ENCODE measurements at regions not wholly inside any gene's neighbourhood (a gene's known extent, or its start where the extent isn't known, plus 50 kb on each side); places are given as distances from the start of the nearest gene placed in this dataset.
"Not testable (repeated sequence)": the region's sequence is repeated elsewhere in the genome, so short reads cannot be mapped to it uniquely, and the experiment has no call there.

DNA sequence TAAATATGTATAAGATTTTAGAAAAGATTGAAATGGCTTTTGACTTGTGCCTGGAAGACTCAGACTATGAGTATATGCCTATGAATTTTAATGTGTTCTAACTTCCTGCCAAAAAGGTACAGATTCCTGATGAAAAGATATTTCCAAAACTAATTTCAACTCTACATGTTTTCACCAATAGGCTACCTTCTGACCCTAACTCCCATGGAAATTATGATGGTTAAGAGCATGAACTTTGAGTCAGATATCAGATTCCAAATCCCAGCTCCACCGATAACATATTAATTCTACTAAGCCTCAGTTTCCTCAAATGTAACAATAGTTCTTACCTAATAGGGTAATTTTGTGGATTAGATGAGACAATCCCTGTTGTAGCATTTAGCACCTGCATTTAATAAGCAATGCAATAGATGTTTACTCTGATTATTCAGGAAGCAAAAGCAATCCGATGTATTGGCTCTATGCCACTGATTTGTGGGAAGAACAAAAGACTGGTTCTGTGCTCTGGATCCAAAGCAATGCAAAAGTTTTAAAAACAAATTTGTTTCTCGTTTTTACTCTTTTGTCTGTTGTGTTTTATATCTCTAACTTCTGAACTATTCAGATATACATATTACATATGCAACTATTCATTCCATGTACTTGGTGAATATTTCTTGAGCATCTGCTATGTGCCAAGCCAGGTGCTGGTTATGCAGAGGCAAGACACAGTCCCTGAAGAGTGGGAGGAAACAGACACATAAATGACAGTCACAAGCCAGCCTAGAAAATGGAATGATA lies 115.4 kb downstream of the GATA6 start:
- Histone ChIP-seq H3K4me3 (ENCODE audit: low read length) (no peak overlapping the region), H3K9me3 (ENCODE audit: control insufficient read depth in 1 of 2, insufficient read depth in 1 of 2, low read length in 2 of 2) (peaks cover 0 to 5% of the 10 kb centered on the region in 2 experiments), H3K36me3 (ENCODE audit: insufficient read depth, low read length) (no peaks in the 10 kb centered on the region), H3K4me1 (ENCODE audit: insufficient read depth, low read length) (peaks cover 4% of the 10 kb centered on the region), H3K27ac (ENCODE audit: low read depth in 1 of 2, low read length in 2 of 2) (no peak overlapping the region), H3K27me3 (ENCODE audit: control insufficient read depth in 1 of 2, insufficient read depth in 2 of 2, low read length in 2 of 2) (no peaks in the 10 kb centered on the region)
- CTCF ChIA-PET: no interaction called here
- POLR2A ChIA-PET: no interaction called here
- intact Hi-C loops (cut with DNase I, micrococcal nuclease): no loop called here
- peaks cover 5% of the 10 kb centered on the region for H3K27me3 Mint-ChIP-seq
- TF ChIP-seq, protein P1, sequence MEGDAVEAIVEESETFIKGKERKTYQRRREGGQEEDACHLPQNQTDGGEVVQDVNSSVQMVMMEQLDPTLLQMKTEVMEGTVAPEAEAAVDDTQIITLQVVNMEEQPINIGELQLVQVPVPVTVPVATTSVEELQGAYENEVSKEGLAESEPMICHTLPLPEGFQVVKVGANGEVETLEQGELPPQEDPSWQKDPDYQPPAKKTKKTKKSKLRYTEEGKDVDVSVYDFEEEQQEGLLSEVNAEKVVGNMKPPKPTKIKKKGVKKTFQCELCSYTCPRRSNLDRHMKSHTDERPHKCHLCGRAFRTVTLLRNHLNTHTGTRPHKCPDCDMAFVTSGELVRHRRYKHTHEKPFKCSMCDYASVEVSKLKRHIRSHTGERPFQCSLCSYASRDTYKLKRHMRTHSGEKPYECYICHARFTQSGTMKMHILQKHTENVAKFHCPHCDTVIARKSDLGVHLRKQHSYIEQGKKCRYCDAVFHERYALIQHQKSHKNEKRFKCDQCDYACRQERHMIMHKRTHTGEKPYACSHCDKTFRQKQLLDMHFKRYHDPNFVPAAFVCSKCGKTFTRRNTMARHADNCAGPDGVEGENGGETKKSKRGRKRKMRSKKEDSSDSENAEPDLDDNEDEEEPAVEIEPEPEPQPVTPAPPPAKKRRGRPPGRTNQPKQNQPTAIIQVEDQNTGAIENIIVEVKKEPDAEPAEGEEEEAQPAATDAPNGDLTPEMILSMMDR (IDR thresholded peaks at IDR 0.05): no peak
- peaks cover 3% of the 10 kb centered on the region for H3K9me3 Mint-ChIP-seq
- no peak overlapping the region for H3K4me3 Mint-ChIP-seq
- DNase-seq (no peak), ATAC-seq (ENCODE audit: poor library complexity) (no peak)
- no peaks in the 10 kb centered on the region for H3K36me3 Mint-ChIP-seq (ENCODE audit: low read depth)
- no peak overlapping the region for H3K27ac Mint-ChIP-seq
- H3K4me1 Mint-ChIP-seq (ENCODE audit: low read depth): no peaks in the 10 kb centered on the region

DNA sequence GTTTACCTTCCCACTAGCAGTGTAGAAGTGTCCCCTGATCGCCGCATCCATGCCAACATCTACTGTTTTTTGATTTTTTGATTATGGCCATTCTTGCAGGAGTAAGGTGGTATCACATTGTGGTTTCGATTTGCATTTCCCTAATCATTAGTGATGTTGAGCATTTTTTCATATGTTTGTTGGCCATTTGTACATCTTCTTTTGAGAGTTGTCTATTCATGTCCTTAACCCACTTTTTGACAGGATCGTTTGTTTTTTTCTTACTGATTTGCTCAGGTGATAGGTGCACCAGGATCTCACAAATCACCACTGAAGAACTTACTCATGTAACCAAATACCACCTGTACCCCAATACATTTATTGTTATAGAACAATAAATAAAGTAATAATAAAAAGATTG lies 114.5 kb downstream of the GATA6 start:
- CTCF ChIA-PET; H3K36me3 Mint-ChIP-seq (ENCODE audit: low read depth); ATAC-seq (ENCODE audit: poor library complexity); H3K4me3 Mint-ChIP-seq; H3K27me3 ChIP-seq (ENCODE audit: control insufficient read depth in 1 of 2, insufficient read depth in 2 of 2, low read length in 2 of 2); H3K4me1 ChIP-seq (ENCODE audit: insufficient read depth, low read length); DNase-seq; H3K9me3 ChIP-seq (ENCODE audit: control insufficient read depth in 1 of 2, insufficient read depth in 1 of 2, low read length in 2 of 2); POLR2A ChIA-PET; H3K4me1 Mint-ChIP-seq (ENCODE audit: low read depth); intact Hi-C loops (cut with DNase I, micrococcal nuclease); H3K9me3 Mint-ChIP-seq; H3K27ac Mint-ChIP-seq; H3K27ac ChIP-seq (ENCODE audit: low read depth in 1 of 2, low read length in 2 of 2); H3K36me3 ChIP-seq (ENCODE audit: insufficient read depth, low read length); H3K4me3 ChIP-seq (ENCODE audit: low read length): not testable (repeated sequence)
- H3K27me3 Mint-ChIP-seq: peaks cover 12% of the 10 kb centered on the region

DNA sequence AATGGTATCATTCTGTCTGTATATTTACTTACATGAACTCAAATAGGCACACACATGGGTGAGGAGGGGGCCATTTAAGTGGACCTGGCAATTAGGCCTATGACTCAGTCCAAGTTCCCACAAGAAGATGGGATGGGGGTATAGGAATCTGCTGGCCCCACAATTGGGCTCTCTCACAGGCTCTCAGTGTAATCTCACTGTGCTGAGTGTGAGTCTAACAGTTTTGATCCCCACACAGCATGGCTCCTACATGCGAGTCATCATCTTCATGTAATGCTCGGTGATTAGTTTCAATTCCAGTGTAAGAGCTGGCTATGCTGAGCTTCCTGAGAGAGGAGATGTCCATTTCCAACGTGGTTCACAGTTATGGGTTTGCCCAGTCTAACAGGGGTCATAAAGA lies 114.0 kb downstream of the GATA6 start:
- Histone ChIP-seq H3K27me3 (ENCODE audit: control insufficient read depth in 1 of 2, insufficient read depth in 2 of 2, low read length in 2 of 2) (no peaks in the 10 kb centered on the region), H3K36me3 (ENCODE audit: insufficient read depth, low read length) (no peaks in the 10 kb centered on the region), H3K9me3 (ENCODE audit: control insufficient read depth in 1 of 2, insufficient read depth in 1 of 2, low read length in 2 of 2) (peaks cover 0 to 5% of the 10 kb centered on the region in 2 experiments), H3K27ac (ENCODE audit: low read depth in 1 of 2, low read length in 2 of 2) (no peak overlapping the region), H3K4me3 (ENCODE audit: low read length) (no peak overlapping the region), H3K4me1 (ENCODE audit: insufficient read depth, low read length) (peaks cover 4% of the 10 kb centered on the region)
- no peaks in the 10 kb centered on the region for H3K4me1 Mint-ChIP-seq (ENCODE audit: low read depth)
- POLR2A ChIA-PET: no interaction called here
- intact Hi-C loops (cut with DNase I, micrococcal nuclease): no loop called here
- H3K27ac Mint-ChIP-seq: no peak overlapping the region
- DNase-seq (no peak), ATAC-seq (ENCODE audit: poor library complexity) (no peak)
- H3K9me3 Mint-ChIP-seq: peaks cover 3% of the 10 kb centered on the region
- H3K4me3 Mint-ChIP-seq: no peak overlapping the region
- H3K27me3 Mint-ChIP-seq: peaks cover 12% of the 10 kb centered on the region
- TF ChIP-seq, protein P1 (IDR thresholded peaks at IDR 0.05): no peak
- H3K36me3 Mint-ChIP-seq (ENCODE audit: low read depth): no peaks in the 10 kb centered on the region
- CTCF ChIA-PET: no interaction called here

DNA sequence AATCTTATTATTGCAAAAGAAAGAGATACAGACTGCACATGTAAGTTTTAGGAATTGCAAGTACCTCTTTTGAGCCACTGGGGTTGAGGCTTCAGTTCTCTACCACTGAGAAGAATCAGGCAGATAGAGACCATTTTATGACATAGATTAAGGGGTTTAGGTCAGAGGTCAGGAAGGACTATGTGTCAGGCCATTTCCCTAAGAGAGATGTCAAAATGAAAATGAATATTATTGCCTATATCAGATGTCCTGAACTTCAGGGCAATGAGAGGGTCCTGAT lies 113.7 kb downstream of the GATA6 start:
- peaks cover 4% of the 10 kb centered on the region for H3K4me1 ChIP-seq (ENCODE audit: insufficient read depth, low read length)
- ATAC-seq (ENCODE audit: poor library complexity): no peak
- H3K9me3 ChIP-seq (ENCODE audit: control insufficient read depth in 1 of 2, insufficient read depth in 1 of 2, low read length in 2 of 2): peaks cover 0 to 5% of the 10 kb centered on the region in 2 experiments
- peaks cover 12% of the 10 kb centered on the region for H3K27me3 Mint-ChIP-seq
- TF ChIP-seq, protein P1 (IDR thresholded peaks at IDR 0.05): no peak
- H3K4me1 Mint-ChIP-seq (ENCODE audit: low read depth): no peaks in the 10 kb centered on the region
- peaks cover 3% of the 10 kb centered on the region for H3K9me3 Mint-ChIP-seq
- no peaks in the 10 kb centered on the region for H3K36me3 ChIP-seq (ENCODE audit: insufficient read depth, low read length)
- H3K4me3 Mint-ChIP-seq: no peak overlapping the region
- peak overlapping the region; percentile 43 for H3K27ac Mint-ChIP-seq
- no peaks in the 10 kb centered on the region for H3K36me3 Mint-ChIP-seq (ENCODE audit: low read depth)
- CTCF ChIA-PET: no interaction called here
- DNase-seq: no peak
- no peak overlapping the region for H3K4me3 ChIP-seq (ENCODE audit: low read length)
- POLR2A ChIA-PET: interaction anchor here (1.2 kb wide), 1 partner anchor 62 kb away, joined by 4 read pairs; no protein-coding TSS in a partner anchor
- intact Hi-C loops (cut with DNase I, micrococcal nuclease): no loop called here
- peak overlapping the region in 1 of 2 donors; percentile 56 for H3K27ac ChIP-seq (ENCODE audit: low read depth in 1 of 2, low read length in 2 of 2)
- no peaks in the 10 kb centered on the region for H3K27me3 ChIP-seq (ENCODE audit: control insufficient read depth in 1 of 2, insufficient read depth in 2 of 2, low read length in 2 of 2)

Measured in CD4-positive, alpha-beta T cell (primary cell).